HL-60 (cell line): ENCODE measurements at regions not wholly inside any gene's neighbourhood (a gene's known extent, or its start where the extent isn't known, plus 50 kb on each side); places are given as distances from the start of the nearest gene placed in this dataset.

ENCODE experiments used
- CTCF ChIP-seq: IDR thresholded peaks from one replicate; pipeline ENCODE4 v1.5.1; 2011; ENCODE audit warnings: low read length, control low read depth, inconsistent platforms; ENCODE audit not compliant: insufficient read depth
- GABPA ChIP-seq: IDR thresholded peaks from 2 replicates; pipeline ENCODE4 v1.6.1; 2012; ENCODE audit warnings: low read depth
- POLR2AphosphoS5 ChIP-seq: IDR thresholded peaks from 2 replicates; pipeline ENCODE4 v1.6.1; 2012; ENCODE audit warnings: low read depth
- REST ChIP-seq: IDR thresholded peaks from 2 replicates; pipeline ENCODE4 v1.6.1; 2012; ENCODE audit warnings: low read depth; ENCODE audit not compliant: insufficient replicate concordance
- SPI1 ChIP-seq: IDR thresholded peaks from 2 replicates; pipeline ENCODE4 v1.6.1; 2012; ENCODE audit warnings: low read depth, mild to moderate bottlenecking, borderline replicate concordance

GRCh38 chr16:6956511-6956910 is 376.1 kb upstream of the RBFOX1 start:
- TF ChIP-seq CTCF (no peak), REST (no peak), POLR2AphosphoS5 (no peak), SPI1 (no peak), GABPA (no peak)
